ENCODE measurements at regions not wholly inside any gene's neighbourhood (a gene's known extent, or its start where the extent isn't known, plus 50 kb on each side); places are given as distances from the start of the nearest gene placed in this dataset.
"Not testable (repeated sequence)": the region's sequence is repeated elsewhere in the genome, so short reads cannot be mapped to it uniquely, and the experiment has no call there.

- no peak overlapping the region for H3K4me3 ChIP-seq
- H3K4me1 ChIP-seq: no peaks in the 10 kb centered on the region
- no peaks in the 10 kb centered on the region for H3K27me3 ChIP-seq
- H3K27ac ChIP-seq: no peak overlapping the region
- DNase-seq (ENCODE audit: low spot score): no peak
- no peaks in the 10 kb centered on the region for H3K9me3 ChIP-seq
- no peaks in the 10 kb centered on the region for H3K36me3 ChIP-seq
- TF ChIP-seq CTCF (IDR thresholded peaks at IDR 0.05): no peak
Measured at GRCh38 chr5:104891596-104891995, 1329.0 kb upstream of the NUDT12 start.

GRCh38 chr5:104890767-104891166 is 1328.2 kb upstream of the NUDT12 start:
- Histone ChIP-seq H3K27ac (no peak overlapping the region), H3K9me3 (no peaks in the 10 kb centered on the region), H3K4me3 (no peak overlapping the region), H3K27me3 (no peaks in the 10 kb centered on the region), H3K36me3 (no peaks in the 10 kb centered on the region), H3K4me1 (no peaks in the 10 kb centered on the region)
- no peak for DNase-seq (ENCODE audit: low spot score)
- no peak for TF ChIP-seq CTCF (IDR thresholded peaks at IDR 0.05)

- H3K36me3 ChIP-seq: no peaks in the 10 kb centered on the region
- no peaks in the 10 kb centered on the region for H3K27me3 ChIP-seq
- no peak for TF ChIP-seq CTCF (IDR thresholded peaks at IDR 0.05)
- peaks cover 0 to 1% of the 10 kb centered on the region in 2 donors for H3K9me3 ChIP-seq
- no peak for DNase-seq (ENCODE audit: low spot score)
- H3K27ac ChIP-seq: no peak overlapping the region
- no peak overlapping the region for H3K4me3 ChIP-seq
- no peaks in the 10 kb centered on the region for H3K4me1 ChIP-seq
Measured at GRCh38 chr5:104859437-104859836, 1296.8 kb upstream of the NUDT12 start.

GRCh38 chr5:104852099-104852498 is 1289.5 kb upstream of the NUDT12 start:
- not testable (repeated sequence) for DNase-seq (ENCODE audit: low spot score); H3K36me3 ChIP-seq; H3K4me1 ChIP-seq; H3K27ac ChIP-seq; H3K4me3 ChIP-seq; H3K27me3 ChIP-seq
- H3K9me3 ChIP-seq: peaks cover 0 to 14% of the 10 kb centered on the region in 2 donors

GRCh38 chr5:104845541-104845940 is 1283.0 kb upstream of the NUDT12 start:
- Histone ChIP-seq H3K4me3 (no peak overlapping the region), H3K36me3 (no peaks in the 10 kb centered on the region), H3K4me1 (no peaks in the 10 kb centered on the region), H3K27me3 (no peaks in the 10 kb centered on the region), H3K27ac (no peak overlapping the region), H3K9me3 (peaks cover 0 to 7% of the 10 kb centered on the region in 2 donors)
- no peak for TF ChIP-seq CTCF (IDR thresholded peaks at IDR 0.05)
- no peak for DNase-seq (ENCODE audit: low spot score)

- DNase-seq (ENCODE audit: low spot score): no peak
- no peaks in the 10 kb centered on the region for H3K27me3 ChIP-seq
- no peaks in the 10 kb centered on the region for H3K4me1 ChIP-seq
Measured at GRCh38 chr5:104843822-104844221, 1281.2 kb upstream of the NUDT12 start.

More at GRCh38 chr5:104843822-104844221, 1281.2 kb upstream of the NUDT12 start:
- H3K9me3 ChIP-seq: no peaks in the 10 kb centered on the region
- no peaks in the 10 kb centered on the region for H3K36me3 ChIP-seq
- H3K4me3 ChIP-seq: no peak overlapping the region
- no peak for TF ChIP-seq CTCF (IDR thresholded peaks at IDR 0.05)
- no peak overlapping the region for H3K27ac ChIP-seq
